Osteoblast (primary cell): ENCODE measurements at regions not wholly inside any gene's neighbourhood (a gene's known extent, or its start where the extent isn't known, plus 50 kb on each side); places are given as distances from the start of the nearest gene placed in this dataset.

Experiments used
- DNase-seq: peaks from one replicate; pipeline ENCODE4 v3.0.0; 2011; ENCODE audit warnings: low spot score, mixed read lengths; ENCODE audit not compliant: insufficient read length; ENCODE audit errors: missing footprints
- H2AFZ ChIP-seq: 2 replicates; pipeline ENCODE4 v1.6.0; 2011; ENCODE audit warnings: mild to moderate bottlenecking, low read length
- H3K27ac ChIP-seq: 2 replicates; pipeline ENCODE4 v1.5.1; 2011; ENCODE audit warnings: mild to moderate bottlenecking, low read depth, low read length, moderate library complexity
- H3K27me3 ChIP-seq: 2 replicates; pipeline ENCODE4 v1.6.0; 2012; ENCODE audit warnings: mild to moderate bottlenecking, control low read depth, inconsistent platforms, low read length, moderate library complexity; ENCODE audit not compliant: insufficient read depth
- H3K36me3 ChIP-seq: 2 replicates; pipeline ENCODE4 v1.5.1; 2011; ENCODE audit warnings: mild to moderate bottlenecking, low read length, control low read depth, moderate library complexity; ENCODE audit not compliant: insufficient read depth
- H3K4me1 ChIP-seq: 2 replicates; pipeline ENCODE4 v1.5.1; 2011; ENCODE audit warnings: mild to moderate bottlenecking, low read length, control low read depth, moderate library complexity; ENCODE audit not compliant: insufficient read depth
- H3K4me2 ChIP-seq: 2 replicates; pipeline ENCODE4 v1.6.0; 2011; ENCODE audit warnings: mild to moderate bottlenecking, low read length; ENCODE audit not compliant: insufficient read depth
- H3K4me3 ChIP-seq: fragments of 200-600 bp; sonication (generic); 3 replicates; pipeline ENCODE4 v1.5.1; 2012; ENCODE audit warnings: mild to moderate bottlenecking, low read length, inconsistent platforms; ENCODE audit not compliant: insufficient read depth
- H3K79me2 ChIP-seq: 2 replicates; pipeline ENCODE4 v1.6.0; 2012; ENCODE audit warnings: mild to moderate bottlenecking, low read length, control low read depth, inconsistent platforms; ENCODE audit not compliant: insufficient read depth
- H3K9me3 ChIP-seq: 2 replicates; pipeline ENCODE4 v1.5.1; 2011; ENCODE audit warnings: low read depth, low read length, control low read depth
- H4K20me1 ChIP-seq: 2 replicates; pipeline ENCODE4 v1.6.0; 2012; ENCODE audit warnings: mild to moderate bottlenecking, low read length, control low read depth; ENCODE audit not compliant: insufficient read depth
- TF ChIP-seq, protein P1 (sequence below): IDR thresholded peaks from 2 replicates; pipeline ENCODE4 v1.5.1; 2011; ENCODE audit warnings: mild to moderate bottlenecking, low read depth, low read length, moderate library complexity; ENCODE audit errors: extremely low read depth

DNA sequence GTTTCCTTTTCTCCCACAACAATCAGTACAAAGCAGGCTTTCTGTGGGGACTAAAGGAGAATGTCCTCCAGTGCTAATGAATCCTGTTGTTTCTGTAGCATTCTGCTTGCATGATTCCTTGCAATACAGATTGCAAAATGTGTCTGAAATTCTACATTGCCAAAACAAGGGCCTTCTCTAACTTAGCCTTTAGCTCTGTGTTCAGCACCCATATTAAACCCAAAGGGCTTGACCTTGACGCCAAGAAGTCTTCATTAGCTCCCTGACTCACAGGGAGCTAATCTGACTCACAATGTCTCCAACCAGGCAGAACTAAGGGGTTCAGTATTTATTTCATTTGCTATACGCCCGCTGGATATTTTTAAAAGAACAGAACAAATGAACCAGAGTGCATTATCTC lies 241.4 kb upstream of the CLNK start:
- H2AFZ ChIP-seq: no peak overlapping the region
- H3K27me3 ChIP-seq: no peaks in the 10 kb centered on the region
- no peaks in the 10 kb centered on the region for H3K4me1 ChIP-seq
- H3K79me2 ChIP-seq: no peaks in the 10 kb centered on the region
- H4K20me1 ChIP-seq: no peaks in the 10 kb centered on the region
- H3K27ac ChIP-seq: no peak overlapping the region
- no peak overlapping the region for H3K4me2 ChIP-seq
- no peaks in the 10 kb centered on the region for H3K9me3 ChIP-seq
- H3K4me3 ChIP-seq: no peak overlapping the region
- TF ChIP-seq, protein P1, sequence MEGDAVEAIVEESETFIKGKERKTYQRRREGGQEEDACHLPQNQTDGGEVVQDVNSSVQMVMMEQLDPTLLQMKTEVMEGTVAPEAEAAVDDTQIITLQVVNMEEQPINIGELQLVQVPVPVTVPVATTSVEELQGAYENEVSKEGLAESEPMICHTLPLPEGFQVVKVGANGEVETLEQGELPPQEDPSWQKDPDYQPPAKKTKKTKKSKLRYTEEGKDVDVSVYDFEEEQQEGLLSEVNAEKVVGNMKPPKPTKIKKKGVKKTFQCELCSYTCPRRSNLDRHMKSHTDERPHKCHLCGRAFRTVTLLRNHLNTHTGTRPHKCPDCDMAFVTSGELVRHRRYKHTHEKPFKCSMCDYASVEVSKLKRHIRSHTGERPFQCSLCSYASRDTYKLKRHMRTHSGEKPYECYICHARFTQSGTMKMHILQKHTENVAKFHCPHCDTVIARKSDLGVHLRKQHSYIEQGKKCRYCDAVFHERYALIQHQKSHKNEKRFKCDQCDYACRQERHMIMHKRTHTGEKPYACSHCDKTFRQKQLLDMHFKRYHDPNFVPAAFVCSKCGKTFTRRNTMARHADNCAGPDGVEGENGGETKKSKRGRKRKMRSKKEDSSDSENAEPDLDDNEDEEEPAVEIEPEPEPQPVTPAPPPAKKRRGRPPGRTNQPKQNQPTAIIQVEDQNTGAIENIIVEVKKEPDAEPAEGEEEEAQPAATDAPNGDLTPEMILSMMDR: no peak
- no peaks in the 10 kb centered on the region for H3K36me3 ChIP-seq
- DNase-seq: no peak

DNA sequence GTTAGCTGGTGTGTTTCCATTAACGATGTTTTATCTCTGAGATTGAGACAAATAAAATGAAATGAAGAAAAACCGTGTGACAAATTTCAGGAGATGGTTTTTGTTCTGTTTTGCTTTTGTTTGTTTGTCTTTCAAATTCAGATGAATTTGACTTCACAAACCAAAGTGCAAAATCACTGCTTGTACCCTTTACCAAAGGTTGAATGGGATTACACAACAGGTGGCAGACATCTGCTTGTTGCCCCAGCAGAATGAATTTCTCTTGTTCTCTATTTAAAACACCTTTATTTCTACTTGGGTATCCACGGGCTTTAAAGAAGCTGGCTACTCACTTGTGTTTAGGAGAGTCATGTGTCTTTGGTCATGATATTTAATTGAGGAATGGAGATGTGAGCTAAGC lies 239.7 kb upstream of the CLNK start:
- DNase-seq: no peak
- Histone ChIP-seq H2AFZ (no peak overlapping the region), H4K20me1 (no peaks in the 10 kb centered on the region), H3K4me1 (no peaks in the 10 kb centered on the region), H3K27me3 (no peaks in the 10 kb centered on the region), H3K36me3 (no peaks in the 10 kb centered on the region), H3K9me3 (no peaks in the 10 kb centered on the region), H3K4me3 (no peak overlapping the region), H3K4me2 (no peak overlapping the region), H3K27ac (no peak overlapping the region), H3K79me2 (no peaks in the 10 kb centered on the region)
- TF ChIP-seq, protein P1: no peak

DNA sequence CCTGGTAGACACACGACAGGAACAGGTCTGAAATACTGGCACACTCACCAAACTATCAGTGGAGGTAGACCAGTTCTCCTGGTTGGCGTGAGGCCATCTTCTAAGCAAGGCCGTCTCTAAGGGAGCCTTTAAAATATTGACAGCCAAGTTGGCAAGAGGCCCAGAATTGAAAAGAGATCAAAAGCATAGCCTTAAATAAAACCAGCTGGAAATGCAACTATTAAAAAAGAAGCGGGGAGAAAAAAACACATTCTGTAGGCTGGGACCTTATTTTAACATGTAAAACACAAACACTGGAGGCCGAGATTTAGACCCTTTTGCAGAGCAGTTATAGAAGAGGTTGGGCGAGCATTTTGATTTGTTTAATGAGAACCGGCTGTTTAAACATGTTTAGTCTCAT lies 233.0 kb upstream of the CLNK start:
- Histone ChIP-seq H3K27me3 (no peaks in the 10 kb centered on the region), H3K79me2 (no peaks in the 10 kb centered on the region), H3K9me3 (no peaks in the 10 kb centered on the region), H3K36me3 (no peaks in the 10 kb centered on the region), H3K4me2 (no peak overlapping the region), H3K4me1 (no peaks in the 10 kb centered on the region), H3K4me3 (no peak overlapping the region), H2AFZ (no peak overlapping the region), H3K27ac (no peak overlapping the region), H4K20me1 (no peaks in the 10 kb centered on the region)
- TF ChIP-seq, protein P1: no peak
- no peak for DNase-seq

DNA sequence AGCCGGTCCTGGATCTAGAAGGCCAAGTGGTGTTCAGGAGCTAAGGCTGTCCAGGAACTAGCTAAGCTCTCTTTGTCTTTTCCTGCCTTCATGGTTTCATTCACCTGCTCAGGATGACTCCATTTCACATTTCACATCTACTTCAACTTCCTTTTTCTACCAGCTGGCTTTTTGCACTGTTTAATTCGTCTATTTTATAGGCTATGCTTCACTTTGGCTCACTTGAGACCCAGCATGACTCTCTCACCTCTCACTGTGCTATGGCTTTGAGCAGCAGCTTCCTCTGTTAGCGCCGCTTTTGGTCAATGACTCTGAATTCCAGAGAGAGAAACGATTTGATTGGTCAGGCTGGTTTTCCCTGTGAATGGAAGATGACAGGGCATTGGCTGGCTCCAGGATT lies 213.5 kb upstream of the CLNK start:
- no peaks in the 10 kb centered on the region for H3K9me3 ChIP-seq
- H4K20me1 ChIP-seq: no peaks in the 10 kb centered on the region
- no peak overlapping the region for H3K4me3 ChIP-seq
- no peaks in the 10 kb centered on the region for H3K36me3 ChIP-seq
- TF ChIP-seq, protein P1: no peak
- H3K27ac ChIP-seq: no peak overlapping the region
- H3K27me3 ChIP-seq: no peaks in the 10 kb centered on the region
- DNase-seq: no peak
- H2AFZ ChIP-seq: no peak overlapping the region
- no peak overlapping the region for H3K4me2 ChIP-seq
- no peaks in the 10 kb centered on the region for H3K4me1 ChIP-seq
- H3K79me2 ChIP-seq: no peaks in the 10 kb centered on the region
